ENCODE measurements at regions not wholly inside any gene's neighbourhood (a gene's known extent, or its start where the extent isn't known, plus 50 kb on each side); places are given as distances from the start of the nearest gene placed in this dataset.
"Not testable (repeated sequence)": the region's sequence is repeated elsewhere in the genome, so short reads cannot be mapped to it uniquely, and the experiment has no call there.

DNA sequence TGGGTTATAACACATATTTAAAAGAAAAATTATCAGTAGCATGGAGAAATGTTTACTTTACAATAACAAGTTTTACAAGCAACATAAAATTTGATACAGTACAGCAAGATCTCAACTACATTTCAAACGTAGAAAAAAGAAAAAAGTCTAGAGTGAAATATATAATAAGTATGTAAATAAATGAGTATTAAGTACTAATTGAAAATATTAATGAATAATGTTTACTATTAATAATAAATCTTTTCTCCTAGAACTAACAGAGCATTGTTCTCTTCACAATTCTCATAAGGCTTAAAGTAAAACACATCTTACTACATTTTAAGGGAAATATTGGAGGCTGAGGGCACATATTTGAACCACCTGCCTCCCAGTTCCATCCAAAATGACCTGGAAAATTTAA lies 72.1 kb downstream of the TMEM212 start:
- no peak for DNase-seq

DNA sequence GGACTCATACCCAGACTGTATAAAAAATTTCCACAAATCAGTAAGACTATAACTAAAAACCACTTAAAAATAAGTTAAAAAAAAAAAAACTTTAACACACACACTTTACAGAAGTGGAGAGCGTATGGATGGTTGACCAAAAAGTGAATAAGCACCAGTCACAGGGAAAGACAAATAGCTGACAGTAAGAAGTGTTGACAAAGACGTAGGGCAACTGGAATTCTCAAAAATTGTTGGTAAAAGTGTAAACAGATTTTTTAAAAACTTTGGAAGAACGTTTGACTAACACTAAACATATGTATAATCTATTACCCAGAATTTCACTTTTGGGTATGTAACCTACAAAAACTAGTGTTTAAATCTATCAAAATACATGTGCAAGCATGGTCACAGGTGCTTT lies 73.7 kb downstream of the TMEM212 start:
- DNase-seq: no peak

DNA sequence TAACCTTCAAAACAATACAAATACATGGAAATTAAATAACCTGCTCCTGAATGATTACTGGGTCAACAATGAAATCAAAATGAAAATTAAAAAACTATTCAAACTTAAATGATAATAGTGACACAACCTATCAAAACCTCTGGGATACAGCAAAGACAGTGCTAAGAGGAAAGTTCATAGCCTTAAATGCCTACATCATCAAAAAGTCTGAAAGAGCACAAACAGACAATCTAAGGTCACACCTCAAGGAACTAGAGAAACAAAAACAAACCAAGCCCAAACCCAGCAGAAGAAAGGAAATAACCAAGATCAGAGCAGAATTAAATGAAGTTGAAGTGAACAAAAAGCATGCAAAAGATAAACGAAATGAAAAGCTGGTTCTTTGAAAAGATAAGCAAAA lies 79.5 kb downstream of the TMEM212 start:
- not testable (repeated sequence) for DNase-seq

DNA sequence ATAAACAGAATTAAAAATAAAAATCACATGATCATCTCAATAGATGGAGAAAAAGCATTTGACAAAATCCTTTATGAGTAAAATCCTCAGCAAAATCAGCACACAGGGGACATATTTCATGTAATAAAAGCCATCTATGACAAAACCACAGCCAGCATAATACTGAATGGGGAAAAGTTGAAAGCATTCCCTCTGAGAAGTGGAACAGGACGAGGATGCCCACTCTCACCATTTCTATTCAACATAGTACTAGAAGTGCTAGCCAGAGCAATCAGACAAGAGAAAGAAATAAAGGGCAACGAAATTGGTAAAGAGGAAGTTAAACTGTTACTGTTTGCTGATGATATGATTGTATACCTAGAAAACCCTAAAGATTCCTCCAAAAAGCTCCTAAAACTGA lies 80.5 kb downstream of the TMEM212 start:
- not testable (repeated sequence) for DNase-seq

DNA sequence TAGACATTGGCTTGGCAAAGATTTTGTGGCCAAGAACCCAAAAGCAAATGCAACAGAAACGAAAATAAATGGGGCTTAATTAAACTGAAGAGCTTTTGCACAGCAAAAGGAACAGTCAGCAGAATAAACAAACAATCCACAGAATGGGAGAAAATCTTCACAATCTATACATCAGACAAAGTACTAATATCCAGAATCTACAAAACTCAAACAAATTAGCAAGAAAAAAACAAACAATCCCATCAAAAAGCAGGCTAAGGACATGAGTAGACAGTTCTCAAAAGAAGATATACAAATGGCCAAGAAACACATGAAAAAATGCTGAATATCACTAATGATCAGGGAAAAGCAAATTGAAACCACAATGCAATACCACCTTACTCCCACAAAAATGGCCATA lies 81.7 kb downstream of the TMEM212 start:
- DNase-seq: not testable (repeated sequence)

DNA sequence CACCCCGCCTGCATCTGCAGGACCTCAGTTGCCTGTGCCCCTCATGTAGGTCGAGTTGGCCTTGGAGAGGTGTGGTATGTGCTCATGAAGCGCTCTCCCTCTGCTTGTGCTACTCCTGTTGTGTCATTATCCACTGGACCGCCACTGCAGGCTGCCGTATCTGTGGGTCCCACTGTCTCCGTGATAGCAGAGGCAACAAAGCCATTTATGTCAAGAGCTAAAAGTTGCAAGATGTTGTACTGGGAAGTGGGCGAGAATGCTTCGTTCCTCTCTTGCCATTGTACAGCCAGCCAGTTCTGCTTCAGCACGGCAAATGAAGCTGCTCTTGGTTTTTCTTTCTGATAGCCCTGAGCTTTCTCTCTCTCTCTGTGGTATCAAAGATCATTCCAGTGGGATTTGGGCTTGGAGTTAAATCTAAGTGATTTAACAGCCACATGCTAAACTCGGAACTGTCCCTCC lies 89.0 kb downstream of the TMEM212 start:
- no peak for DNase-seq

DNA sequence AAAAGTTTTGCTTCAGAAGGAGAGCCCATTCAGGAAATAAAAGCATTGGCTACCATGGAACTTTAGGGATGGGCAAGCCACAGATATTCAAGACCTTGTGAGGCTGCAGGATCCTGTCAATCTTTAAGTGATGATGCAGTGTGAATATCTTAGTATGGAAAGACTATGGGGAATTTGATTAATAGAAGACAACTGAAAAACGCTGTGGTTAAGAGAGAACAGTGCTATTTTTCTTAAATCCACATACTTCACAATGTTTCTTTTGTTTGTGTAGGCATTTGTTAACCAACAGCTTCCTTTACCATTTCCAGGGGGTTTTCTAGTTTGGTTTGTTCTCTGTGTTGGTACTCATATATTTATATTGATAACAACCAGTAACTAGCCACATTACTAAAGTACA lies 90.3 kb downstream of the TMEM212 start:
- DNase-seq: no peak

DNA sequence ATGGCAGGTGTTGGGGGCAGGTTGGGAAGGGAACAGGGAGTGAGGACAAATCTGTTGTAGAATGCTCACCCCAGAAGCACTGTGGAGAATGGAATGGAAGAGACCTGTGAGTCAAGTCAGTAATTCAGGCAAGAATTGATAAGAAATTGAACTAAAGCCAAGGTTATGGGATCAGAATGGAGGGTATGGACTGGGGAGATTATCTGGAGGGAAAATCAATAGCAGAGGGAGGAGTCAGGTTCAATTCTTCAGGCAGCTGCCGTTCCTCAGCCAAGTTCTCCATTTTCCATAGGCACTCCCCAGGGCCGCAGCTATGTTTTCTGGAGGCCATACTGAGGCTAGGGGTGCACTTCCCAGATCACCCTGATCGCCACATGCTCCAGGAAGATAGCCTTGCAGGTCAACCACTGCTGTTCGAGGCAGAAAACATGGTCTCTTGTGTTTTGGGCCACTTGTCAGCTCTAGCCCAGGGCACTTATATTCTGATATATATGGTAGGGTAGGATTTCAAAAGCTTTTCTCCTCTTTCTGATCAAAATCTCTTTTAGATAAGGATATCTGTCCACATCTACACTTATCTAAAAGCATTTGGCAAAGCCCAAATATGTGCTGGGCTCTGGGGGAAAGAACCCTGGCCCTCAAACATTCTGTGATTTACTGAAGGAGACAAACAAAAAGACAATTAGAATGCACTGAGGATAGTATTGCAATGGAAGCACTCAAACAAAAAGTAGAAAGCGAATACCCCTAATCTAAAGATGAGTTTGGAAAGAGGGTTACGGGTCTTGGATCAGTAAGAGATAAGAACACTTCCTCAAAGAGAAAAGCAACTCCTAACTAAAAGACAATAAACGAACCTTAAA lies 92.3 kb downstream of the TMEM212 start:
- no peak for DNase-seq

DNA sequence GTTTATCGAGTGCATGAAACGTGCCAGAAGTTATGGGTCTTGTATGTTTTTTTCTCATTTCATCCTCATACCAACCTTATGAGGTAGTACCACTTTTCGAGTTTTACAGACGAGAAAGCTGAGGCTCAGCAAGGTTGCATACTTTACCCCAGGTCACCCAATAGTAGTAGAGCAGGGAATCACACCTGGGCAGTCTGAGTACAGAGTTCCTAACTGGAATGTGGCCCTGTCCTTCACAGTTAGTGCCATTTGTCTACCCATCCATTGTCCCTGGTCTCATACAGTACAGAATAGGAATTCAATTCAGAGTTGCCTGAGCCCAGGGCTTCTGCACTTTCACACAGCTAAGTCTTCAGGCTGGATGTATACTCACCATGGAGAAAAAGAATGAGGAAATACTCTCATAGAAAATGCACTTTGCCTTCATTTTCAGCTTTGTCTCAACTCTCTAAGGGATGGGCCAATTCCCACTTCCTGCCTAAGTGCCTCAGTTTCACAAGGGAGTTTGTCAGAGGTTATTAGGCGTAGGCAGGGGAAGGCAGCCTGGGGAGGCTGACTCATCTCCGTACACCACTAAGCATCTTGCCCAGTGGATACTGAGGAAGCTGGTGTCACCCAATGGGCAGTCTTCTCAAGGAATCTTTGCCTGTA lies 93.2 kb downstream of the TMEM212 start:
- no peak for DNase-seq

DNA sequence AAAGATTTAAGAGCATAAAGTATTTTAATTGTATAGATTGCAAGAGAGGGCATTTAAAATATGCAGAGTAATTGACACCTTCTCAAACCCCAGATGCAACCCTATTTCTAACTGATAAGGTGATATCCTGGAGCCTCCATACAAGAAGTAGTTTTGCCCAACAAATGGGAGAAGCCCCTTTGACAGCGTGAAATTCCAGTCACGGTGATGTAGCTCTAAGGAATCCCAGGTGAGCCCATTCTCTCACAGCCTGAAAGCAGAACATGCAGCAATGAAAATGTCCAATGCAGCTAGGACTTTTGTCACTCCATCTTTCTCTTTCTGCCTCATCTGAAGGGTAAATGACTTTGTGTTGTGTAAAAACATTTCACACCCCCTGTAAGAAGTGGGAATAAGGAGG lies 96.4 kb downstream of the TMEM212 start:
- no peak for DNase-seq

DNA sequence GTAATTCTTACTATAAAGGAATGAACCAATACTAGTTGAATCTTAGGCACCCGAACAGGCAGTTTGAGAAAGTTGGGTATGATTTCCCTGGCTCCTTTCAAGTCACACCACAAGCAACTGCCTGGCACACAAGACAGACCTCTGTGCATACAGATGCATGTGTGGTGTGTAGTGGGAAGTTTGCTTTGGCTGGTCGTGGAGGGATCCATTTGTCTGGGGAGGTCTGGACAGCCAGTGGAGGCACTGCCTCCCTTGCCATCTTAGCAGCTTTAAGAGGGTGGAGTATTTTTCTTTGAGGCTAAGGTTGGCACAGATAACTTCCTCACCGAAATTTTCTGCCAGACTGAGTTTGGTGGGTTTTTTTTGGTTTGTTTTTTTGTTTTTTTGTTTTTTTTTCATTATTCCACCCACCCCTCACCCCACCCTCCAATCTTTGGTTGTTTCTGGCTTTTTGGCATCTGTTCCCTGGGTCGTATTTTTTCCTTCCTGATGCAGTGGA lies 97.1 kb downstream of the TMEM212 start:
- DNase-seq: no peak

DNA sequence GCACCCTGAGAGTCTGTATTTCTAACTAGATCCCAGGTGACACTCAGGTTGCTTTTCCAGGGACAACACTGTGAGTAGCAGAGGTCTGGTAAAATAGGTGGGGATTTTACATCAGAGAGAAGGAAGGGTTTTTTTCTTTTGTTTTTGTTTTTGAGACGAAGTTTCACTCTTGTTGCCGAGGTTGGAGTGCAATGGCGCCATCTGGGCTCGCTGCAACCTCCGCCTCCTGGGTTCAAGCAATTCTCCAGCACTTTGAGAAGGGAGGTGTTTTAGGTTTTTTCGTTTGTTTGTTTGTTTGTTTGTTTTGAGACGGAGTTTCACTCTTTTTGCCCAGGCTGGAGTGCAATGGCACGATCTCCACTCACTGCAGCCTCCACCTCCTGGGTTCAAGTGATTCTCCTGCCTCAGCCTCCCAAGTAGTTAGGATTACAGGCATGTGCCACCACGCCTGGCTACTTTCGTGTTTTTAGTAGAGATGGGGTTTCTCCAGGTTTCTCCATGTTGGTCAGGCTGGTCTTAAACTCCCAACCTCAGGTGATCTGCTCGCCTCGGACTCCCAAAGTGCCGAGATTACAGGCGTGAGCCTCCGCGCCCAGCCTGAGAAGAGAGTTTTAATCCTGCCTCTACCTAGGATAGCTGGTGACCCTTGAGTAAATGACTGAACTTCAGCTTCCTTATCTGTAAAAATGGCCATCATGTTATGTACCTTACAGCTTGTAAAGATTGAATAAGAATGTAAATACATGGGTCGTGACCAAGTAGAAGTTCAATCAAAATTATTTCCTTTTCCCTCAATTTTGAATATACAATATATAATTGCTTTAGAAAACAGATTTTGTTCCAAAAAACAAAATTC lies 95.9 kb upstream of the FNDC3B start:
- DNase-seq: no peak

DNA sequence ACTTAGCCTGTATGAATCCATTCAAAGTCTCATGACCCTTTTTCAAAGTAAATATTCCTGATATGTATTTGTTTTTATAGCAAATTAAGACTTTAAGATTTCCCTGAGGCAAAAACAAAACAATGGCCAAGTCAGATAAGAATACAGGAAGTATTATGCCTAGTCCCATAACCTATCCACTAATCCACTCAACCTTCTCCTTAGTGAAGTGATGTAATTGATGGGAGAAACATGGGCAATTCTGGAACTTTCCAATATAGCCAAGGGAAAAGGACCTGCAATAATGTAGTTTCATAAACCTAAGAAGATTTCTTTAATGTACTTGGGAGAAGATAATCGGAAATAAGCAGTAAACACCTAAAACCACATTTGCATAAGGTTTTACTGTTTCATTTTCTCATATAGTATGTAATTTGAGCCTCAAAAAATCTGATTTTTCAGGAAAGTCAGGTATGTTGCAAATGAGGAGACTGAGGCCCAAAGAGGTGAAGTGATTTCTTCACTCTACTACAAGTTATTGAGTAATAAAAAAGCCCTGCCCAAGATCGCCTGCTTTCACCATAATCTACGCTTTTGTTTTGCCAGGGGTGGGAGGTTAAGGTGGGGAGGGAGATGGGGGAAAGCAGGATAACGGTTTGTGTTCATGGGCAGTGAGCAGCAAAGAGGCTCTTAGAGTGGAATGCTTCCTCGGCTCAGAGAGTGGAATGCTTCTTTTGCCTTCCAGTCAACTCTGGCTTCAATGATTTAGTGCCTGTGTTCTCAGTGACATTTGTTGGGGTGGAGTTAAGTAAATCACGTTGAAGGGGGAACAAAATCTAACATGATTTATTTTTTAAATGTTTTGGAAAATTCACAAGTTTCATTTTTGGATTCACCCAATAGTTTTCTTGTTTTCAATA lies 95.0 kb upstream of the FNDC3B start:
- DNase-seq: no peak

DNA sequence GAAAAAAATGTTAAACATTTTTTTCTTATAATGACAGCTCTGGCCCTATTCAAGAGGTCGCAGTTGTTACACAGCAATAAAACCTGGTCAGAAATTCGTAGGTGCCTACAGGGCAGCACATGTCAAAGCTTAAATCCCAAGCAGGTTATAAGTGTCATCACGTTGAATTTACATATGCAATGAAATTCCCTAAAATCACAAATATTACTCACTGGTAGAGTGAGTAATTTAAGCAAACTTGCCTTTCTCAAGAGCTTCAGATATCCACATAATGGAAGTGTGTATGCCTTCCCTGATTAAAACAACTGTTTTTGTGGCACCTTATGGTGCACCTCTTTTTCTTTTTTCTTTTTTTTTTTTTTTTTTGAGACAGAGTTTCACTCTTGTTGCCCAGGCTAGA lies 90.7 kb upstream of the FNDC3B start:
- DNase-seq: no peak

DNA sequence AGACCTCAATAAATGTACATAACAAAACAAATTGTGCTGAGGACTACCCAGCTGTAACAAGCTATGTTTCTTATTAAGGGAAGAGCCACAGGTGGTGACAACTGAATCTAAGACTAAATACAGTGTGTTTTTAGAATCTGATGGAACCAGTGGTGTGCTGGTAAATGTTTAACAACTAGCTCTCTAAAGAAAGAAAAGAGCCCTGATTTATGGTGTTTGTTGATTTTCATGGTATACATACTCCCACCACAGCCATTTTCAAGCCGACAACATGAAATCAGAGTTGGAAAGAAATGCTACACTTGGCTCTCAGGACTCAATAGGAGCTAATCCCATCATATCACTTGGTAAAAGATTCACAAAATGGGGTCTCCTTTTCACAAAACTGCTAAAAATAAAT lies 89.8 kb upstream of the FNDC3B start:
- no peak for DNase-seq

DNA sequence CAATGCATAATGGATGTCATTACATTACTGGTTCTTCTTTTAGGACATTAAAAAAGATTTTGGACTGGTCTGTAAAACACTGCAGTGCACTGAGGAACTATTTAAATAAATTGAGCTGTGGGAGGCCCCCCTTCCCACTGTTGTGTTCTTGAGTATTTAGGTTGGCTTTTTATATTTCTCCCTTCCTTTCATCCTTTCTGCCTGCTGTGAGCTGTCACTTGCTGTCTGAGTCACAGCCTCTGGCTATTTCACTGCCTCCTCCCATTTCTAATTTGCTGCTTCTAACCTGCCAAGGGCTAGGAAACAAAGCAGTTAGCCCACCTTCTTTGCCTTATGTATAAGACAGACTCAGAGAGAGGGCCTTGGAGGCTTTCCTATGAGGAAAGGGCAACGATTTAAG lies 89.0 kb upstream of the FNDC3B start:
- DNase-seq: no peak

DNA sequence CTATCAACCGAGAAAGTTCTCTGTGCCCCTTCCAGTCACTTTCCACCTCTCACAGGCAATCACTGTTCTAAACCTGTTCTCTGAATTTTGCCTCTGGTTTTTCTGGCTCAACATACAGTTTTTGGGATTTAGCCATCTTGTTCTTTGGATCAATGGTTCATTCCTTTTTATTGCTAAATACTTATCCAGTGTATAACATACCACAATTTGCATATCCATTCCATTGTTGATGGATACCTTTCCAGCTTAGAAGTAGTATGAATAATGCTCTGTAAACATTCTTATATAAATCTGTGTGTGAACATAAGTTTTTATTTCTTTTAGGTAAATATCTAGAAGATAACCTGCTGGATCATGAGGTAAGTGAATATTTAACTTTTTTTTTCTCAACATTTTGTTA lies 87.8 kb upstream of the FNDC3B start:
- DNase-seq: no peak

DNA sequence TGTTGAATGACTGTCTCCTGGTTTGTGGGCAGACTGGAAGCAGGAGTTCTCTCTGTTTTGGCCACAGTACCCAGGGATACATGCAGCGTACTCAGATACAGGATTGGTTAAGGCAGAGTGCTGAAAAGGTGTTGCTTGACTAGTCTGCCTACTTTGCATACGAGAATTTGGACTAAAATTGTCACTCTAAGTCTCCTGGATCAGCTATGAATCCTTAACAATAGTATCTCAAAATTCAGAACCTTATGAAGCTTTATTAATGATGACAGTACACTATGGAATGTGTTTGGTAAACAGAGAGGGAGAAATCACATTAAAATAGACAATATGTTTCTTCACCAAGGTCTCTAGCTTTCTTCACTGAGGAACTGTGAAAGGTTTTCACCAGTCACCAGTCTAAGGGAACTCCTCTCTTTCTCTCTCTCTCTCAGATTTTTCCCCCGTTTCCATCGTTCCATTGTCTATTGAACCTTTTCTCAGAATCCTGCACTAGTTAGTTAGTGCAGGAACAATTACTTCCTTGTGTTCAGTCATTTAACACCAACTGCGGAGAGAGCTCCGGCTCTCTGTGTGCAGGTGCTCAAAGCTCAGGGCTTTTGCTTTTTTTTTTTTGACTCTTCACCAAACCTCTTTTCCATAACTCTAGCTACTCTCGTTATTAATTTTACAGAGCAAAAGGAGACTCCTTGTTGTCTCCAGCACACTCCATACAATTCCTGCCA lies 85.9 kb upstream of the FNDC3B start:
- DNase-seq: no peak

DNA sequence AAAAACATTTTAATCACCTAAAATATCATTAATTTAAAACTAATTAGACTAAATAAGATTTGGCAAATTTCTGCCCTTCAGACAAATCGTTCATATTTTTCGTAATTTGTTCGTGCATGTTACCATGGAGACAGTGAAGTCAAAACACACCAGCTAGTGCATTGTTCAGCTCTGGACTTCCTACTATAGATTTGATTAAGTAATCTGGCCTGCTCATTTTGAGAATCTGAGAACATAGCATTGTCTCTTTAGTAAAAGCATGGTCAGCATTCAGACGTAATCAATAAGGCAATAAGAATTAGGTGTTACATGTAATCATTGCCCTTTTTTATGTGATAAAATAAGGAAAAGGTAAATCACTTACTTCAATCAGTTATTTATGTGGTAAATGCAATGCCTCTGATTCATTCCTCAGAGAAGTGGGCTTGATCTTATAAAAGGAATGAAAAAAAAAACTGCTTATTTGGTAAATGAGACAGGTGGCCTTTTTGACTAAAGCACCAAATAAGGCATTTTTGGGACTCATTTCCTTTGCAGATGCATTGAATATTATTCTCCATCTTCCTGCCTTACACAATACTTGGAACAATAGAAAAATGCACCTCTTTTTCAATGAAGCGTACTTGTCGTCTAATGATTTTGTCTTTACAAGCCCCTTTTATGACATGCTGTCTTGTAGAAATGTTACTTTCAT lies 84.5 kb upstream of the FNDC3B start:
- DNase-seq: no peak

DNA sequence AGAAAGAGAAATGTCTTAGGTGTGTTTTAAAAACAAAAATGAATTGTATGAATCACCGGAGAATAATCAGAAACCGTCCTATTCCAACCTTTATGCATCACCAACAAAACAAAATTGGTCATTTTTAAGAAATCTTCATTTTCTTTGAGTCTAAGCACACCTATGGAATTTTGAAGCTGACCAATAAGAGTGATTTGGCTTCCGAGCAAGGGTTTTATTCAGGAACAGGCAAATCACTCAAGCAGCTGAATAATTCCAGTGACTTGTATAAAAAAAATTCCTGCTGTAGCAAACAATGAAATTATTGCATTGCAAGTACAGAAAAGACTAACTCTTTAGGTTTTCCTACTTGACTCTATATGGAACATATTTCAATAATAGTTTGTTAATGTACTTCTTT lies 83.8 kb upstream of the FNDC3B start:
- no peak for DNase-seq

DNA sequence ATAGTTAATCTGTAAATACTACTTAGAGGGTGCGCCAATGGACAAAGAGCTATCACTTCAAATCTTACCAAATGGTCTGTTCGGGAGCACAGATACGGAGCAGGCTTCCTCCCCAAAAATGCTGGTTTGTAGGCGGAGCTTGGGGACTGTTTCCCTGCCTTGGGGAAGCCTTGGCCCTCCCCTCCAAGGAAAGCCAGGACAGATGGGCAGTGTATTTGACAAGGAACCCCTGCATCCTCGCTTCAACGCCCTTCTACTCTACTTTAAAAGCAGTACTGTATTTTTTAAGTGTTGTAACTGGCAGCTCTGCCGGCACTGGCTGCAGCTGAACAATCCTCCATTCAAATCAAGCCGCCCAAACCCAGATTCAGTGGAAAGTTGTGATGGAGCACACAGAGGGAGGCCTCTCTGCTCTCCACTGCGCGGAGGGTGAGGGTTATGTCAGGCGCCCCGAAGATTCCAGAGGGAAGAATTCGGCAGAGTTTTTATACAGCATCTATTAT lies 83.1 kb upstream of the FNDC3B start:
- no peak for DNase-seq

Measured in GOT3 (cell line).